ENCODE measurements at regions not wholly inside any gene's neighbourhood (a gene's known extent, or its start where the extent isn't known, plus 50 kb on each side); places are given as distances from the start of the nearest gene placed in this dataset.

- no peak for TF ChIP-seq CTCF (IDR thresholded peaks at IDR 0.05)
- no peak for TF ChIP-seq POLR2AphosphoS5 (IDR thresholded peaks at IDR 0.05)
Observed at GRCh38 chr5:3214838-3215374, 380.7 kb upstream of the IRX1 start.
